RWPE2 (cell line): ENCODE measurements at regions not wholly inside any gene's neighbourhood (a gene's known extent, or its start where the extent isn't known, plus 50 kb on each side); places are given as distances from the start of the nearest gene placed in this dataset.

ENCODE experiments used
- ATAC-seq: fragments of 200-7000 bp; cut with Tn5 transposase; 3 replicates; pipeline ENCODE4 v1.9.1; 2021; ENCODE audit warnings: low read depth
- DNase-seq: peaks from one replicate; pipeline ENCODE4 v3.0.0-alpha.2; 2020; ENCODE audit warnings: low spot score
- H3K27ac ChIP-seq: fragments of 450-650 bp; 2 replicates; pipeline ENCODE4 v1.5.1; 2017; ENCODE audit warnings: mild to moderate bottlenecking; ENCODE audit not compliant: poor library complexity, severe bottlenecking
- H3K27me3 ChIP-seq: fragments of 250-450 bp; sonication (Bioruptor Pico); 2 replicates; pipeline ENCODE4 v1.5.1; 2021; ENCODE audit warnings: mild to moderate bottlenecking, moderate library complexity; ENCODE audit not compliant: insufficient read depth, poor library complexity, severe bottlenecking
- H3K36me3 ChIP-seq: fragments of 250-450 bp; sonication (Bioruptor Pico); 2 replicates; pipeline ENCODE4 v1.5.1; 2020; ENCODE audit warnings: low read depth, mild to moderate bottlenecking, moderate library complexity
- H3K4me1 ChIP-seq: fragments of 250-450 bp; sonication (Bioruptor Pico); 2 replicates; pipeline ENCODE4 v1.5.1; 2021; ENCODE audit warnings: mild to moderate bottlenecking, moderate library complexity; ENCODE audit not compliant: insufficient read depth, poor library complexity, severe bottlenecking
- H3K4me3 ChIP-seq: fragments of 250-450 bp; sonication (Bioruptor Pico); 2 replicates; pipeline ENCODE4 v1.5.1; 2021; ENCODE audit warnings: mild to moderate bottlenecking, moderate library complexity; ENCODE audit not compliant: severe bottlenecking
- H3K9me3 ChIP-seq: fragments of 250-450 bp; sonication (Bioruptor Pico); 2 replicates; pipeline ENCODE4 v1.5.1; 2021; ENCODE audit warnings: mild to moderate bottlenecking, moderate library complexity; ENCODE audit not compliant: severe bottlenecking
- TF ChIP-seq, protein P1 (sequence below): fragments of 450-650 bp; IDR thresholded peaks from one replicate; pipeline ENCODE4 v1.5.1; 2017; ENCODE audit warnings: mild to moderate bottlenecking, moderate library complexity; ENCODE audit not compliant: poor library complexity, severe bottlenecking

DNA sequence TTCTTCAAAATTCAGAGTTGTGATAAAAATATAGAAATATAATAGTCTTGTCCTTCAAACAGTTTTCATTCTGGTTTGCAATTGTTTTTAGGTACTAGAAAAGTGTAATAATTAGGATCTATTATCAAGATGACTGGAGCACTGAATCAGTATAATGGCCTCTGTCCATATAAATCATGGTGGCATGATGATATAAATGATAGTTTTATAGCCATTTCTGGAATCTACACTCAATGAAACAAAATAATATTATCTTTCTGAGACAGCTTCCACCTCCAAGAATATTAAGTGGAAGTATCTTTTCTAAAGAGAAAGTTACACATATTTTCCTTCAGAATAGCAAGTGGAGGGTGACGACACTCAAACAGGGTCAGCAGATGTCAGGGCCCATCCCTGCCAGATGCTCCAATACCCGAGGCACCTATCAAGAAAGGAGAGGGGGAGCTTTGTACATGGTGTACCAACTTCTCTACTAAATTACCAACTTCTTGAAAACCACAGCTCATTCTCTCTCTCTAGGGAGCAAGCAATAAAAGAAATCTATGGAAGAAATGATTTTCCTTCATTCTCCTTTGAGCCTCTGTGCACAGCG, 882.7 kb upstream of the CHAC2 start:
- no peaks in the 10 kb centered on the region for H3K27me3 ChIP-seq
- no peaks in the 10 kb centered on the region for H3K9me3 ChIP-seq
- TF ChIP-seq, protein P1, sequence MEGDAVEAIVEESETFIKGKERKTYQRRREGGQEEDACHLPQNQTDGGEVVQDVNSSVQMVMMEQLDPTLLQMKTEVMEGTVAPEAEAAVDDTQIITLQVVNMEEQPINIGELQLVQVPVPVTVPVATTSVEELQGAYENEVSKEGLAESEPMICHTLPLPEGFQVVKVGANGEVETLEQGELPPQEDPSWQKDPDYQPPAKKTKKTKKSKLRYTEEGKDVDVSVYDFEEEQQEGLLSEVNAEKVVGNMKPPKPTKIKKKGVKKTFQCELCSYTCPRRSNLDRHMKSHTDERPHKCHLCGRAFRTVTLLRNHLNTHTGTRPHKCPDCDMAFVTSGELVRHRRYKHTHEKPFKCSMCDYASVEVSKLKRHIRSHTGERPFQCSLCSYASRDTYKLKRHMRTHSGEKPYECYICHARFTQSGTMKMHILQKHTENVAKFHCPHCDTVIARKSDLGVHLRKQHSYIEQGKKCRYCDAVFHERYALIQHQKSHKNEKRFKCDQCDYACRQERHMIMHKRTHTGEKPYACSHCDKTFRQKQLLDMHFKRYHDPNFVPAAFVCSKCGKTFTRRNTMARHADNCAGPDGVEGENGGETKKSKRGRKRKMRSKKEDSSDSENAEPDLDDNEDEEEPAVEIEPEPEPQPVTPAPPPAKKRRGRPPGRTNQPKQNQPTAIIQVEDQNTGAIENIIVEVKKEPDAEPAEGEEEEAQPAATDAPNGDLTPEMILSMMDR = no peak
- peaks cover 5% of the 10 kb centered on the region for H3K4me1 ChIP-seq
- no peak for DNase-seq
- H3K4me3 ChIP-seq = no peak overlapping the region
- H3K36me3 ChIP-seq = no peaks in the 10 kb centered on the region
- no peak overlapping the region for H3K27ac ChIP-seq
- ATAC-seq = no peak

DNA sequence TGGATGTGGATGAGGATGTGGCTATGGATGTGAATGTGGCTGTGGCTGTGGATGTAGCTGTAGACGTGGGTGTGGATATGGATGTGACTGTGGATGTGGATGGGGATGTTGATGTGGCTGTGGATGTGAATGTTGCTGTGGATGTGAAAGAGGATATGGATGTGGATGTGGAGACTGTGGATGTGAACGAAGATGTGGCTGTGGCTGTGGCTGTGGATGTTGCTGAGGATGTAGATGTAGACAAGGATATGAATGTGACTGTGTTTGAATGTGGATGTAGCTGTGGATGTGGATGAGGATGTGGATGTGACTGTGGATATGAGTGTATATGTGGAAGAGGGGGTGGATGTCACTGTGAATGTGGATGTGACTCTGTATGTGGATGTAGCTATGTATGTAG, 884.6 kb upstream of the CHAC2 start:
- H3K9me3 ChIP-seq = no peaks in the 10 kb centered on the region
- ATAC-seq = no peak
- no peak for DNase-seq
- H3K36me3 ChIP-seq = no peaks in the 10 kb centered on the region
- TF ChIP-seq, protein P1 = no peak
- peaks cover 5% of the 10 kb centered on the region for H3K4me1 ChIP-seq
- H3K4me3 ChIP-seq = no peak overlapping the region
- no peak overlapping the region for H3K27ac ChIP-seq
- H3K27me3 ChIP-seq = no peaks in the 10 kb centered on the region

DNA sequence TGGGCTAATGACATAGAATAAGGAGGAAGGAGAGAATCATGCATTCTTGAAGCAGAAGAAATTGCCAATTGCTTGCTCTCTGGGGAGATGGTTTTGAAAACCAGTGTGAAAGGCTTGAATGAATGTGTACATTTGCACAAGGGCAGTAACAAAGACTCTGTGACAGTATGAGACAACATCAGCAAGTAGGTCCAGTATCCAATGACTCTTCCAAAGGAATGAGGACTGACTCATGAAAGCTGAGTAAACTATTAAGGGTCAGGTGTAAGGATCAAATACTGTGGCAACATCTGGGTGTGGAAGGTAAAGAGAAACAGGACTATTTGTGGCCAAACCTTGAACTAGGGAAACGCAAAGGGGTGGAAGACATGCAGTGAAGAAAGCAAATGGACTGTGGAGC, 886.0 kb upstream of the CHAC2 start:
- TF ChIP-seq, protein P1 = no peak
- ATAC-seq (peak; percentile 99), DNase-seq (no peak)
- Histone ChIP-seq H3K4me1 (peaks cover 5% of the 10 kb centered on the region), H3K36me3 (no peaks in the 10 kb centered on the region), H3K27ac (no peak overlapping the region), H3K4me3 (no peak overlapping the region), H3K9me3 (no peaks in the 10 kb centered on the region), H3K27me3 (no peaks in the 10 kb centered on the region)

DNA sequence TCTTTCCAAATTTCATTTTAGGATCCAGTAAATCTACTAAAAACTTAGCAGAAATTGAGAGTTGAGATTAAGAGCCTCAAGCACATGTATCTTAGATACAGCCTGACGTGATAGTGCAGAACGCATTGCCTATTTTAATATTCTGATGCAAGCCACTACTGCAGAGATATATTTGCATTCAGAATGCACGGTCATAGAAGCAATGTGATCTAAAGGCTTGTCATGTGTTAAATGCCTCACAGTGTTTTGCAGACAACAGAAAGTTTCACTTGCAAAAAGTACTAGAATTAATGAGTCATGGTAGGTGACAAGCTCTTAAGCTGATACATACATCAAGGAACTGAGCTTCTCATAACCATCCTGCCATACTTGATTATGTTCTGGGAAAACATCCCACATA, 886.7 kb upstream of the CHAC2 start:
- H3K4me1 ChIP-seq = peaks cover 5% of the 10 kb centered on the region
- ATAC-seq (no peak), DNase-seq (no peak)
- no peaks in the 10 kb centered on the region for H3K36me3 ChIP-seq
- no peak overlapping the region for H3K4me3 ChIP-seq
- no peak overlapping the region for H3K27ac ChIP-seq
- H3K9me3 ChIP-seq = no peaks in the 10 kb centered on the region
- H3K27me3 ChIP-seq = no peaks in the 10 kb centered on the region
- TF ChIP-seq, protein P1 = no peak

DNA sequence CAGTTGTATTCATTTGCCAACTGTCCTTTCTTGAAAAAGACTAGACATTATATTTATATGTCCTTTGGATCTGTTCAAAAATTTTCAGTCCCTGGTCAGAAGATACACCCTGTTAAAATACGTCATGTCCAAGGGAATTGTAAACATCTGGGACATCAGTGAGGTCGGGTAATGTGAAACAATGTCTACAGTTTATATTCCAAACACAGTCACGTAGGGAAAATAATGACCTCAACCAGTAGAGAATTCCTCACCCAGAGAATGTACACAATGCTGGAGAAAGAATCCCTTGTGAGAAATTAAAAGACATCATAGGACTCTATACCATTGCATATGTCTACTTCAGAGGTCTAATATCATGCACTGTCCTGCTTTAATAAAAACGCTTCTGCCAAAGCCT, 888.0 kb upstream of the CHAC2 start:
- H3K27ac ChIP-seq = no peak overlapping the region
- DNase-seq = no peak

More for the DNA sequence above, 888.0 kb upstream of the CHAC2 start:
- ATAC-seq = no peak
- no peak overlapping the region for H3K4me3 ChIP-seq
- H3K9me3 ChIP-seq = no peaks in the 10 kb centered on the region
- H3K4me1 ChIP-seq = peaks cover 5% of the 10 kb centered on the region
- H3K36me3 ChIP-seq = no peaks in the 10 kb centered on the region
- TF ChIP-seq, protein P1 = no peak
- no peaks in the 10 kb centered on the region for H3K27me3 ChIP-seq
